ENCODE measurements at regions not wholly inside any gene's neighbourhood (a gene's known extent, or its start where the extent isn't known, plus 50 kb on each side); places are given as distances from the start of the nearest gene placed in this dataset.

- no peak for TF ChIP-seq CHD7 (IDR thresholded peaks at IDR 0.05; ENCODE audit: insufficient replicate concordance, low read length)
- TF ChIP-seq ZNF274 (IDR thresholded peaks at IDR 0.05; ENCODE audit: borderline replicate concordance, extremely low read depth, low read length): no peak
- no peak for TF ChIP-seq EZH2 (IDR thresholded peaks at IDR 0.05; ENCODE audit: low read depth, low read length, severe bottlenecking)
- no peak for TF ChIP-seq KDM4A (IDR thresholded peaks at IDR 0.05; ENCODE audit: low read depth, low read length, severe bottlenecking)
- TF ChIP-seq USF2 (IDR thresholded peaks at IDR 0.05; ENCODE audit: low read length): no peak
Observed at GRCh38 chr5:9924614-9925013, 294.5 kb upstream of the TAS2R1 start (continued).
